Adrenal gland (tissue), 9 donors: ENCODE measurements at regions not wholly inside any gene's neighbourhood (a gene's known extent, or its start where the extent isn't known, plus 50 kb on each side); places are given as distances from the start of the nearest gene placed in this dataset.
A peak's percentile ranks its signal among the peaks of the same experiment; 100 is the strongest.

ENCODE experiments used
- DNase-seq, 7 donors: peaks; one replicate each; pipeline ENCODE4 v3.0.0-alpha.2; 2019 to 2020
- H3K27ac ChIP-seq, 5 donors: fragments of 200-600 bp; sonication (generic) in 4 of 5; 1 replicate in 3 of 5; 2 replicates in 2 of 5; pipeline versions ENCODE4 v1.5.1 to v1.8.0; 2016 to 2020; ENCODE audit warnings: mild to moderate bottlenecking in 1 of 5
- H3K27me3 ChIP-seq: fragments of 200-600 bp; 2 replicates; pipeline ENCODE4 v1.8.0; 2021
- H3K36me3 ChIP-seq, 2 donors: fragments of 200-600 bp; replicated peaks in 1 of 2; 1 replicate in 1 of 2; 2 replicates in 1 of 2; pipeline versions ENCODE4 v1.5.1 to v1.8.0; 2018 to 2022
- H3K4me1 ChIP-seq, 2 donors: fragments of 200-600 bp; replicated peaks in 1 of 2; 1 replicate in 1 of 2; 2 replicates in 1 of 2; pipeline versions ENCODE4 v1.5.1 to v1.8.0; 2018 to 2021
- H3K4me3 ChIP-seq, 4 donors: fragments of 200-600 bp; sonication (generic) in 3 of 4; one replicate each; pipeline ENCODE4 v1.5.1; 2016 to 2018
- H3K9me3 ChIP-seq, 3 donors: fragments of 200-600 bp; sonication (generic) in 1 of 3; replicated peaks in 1 of 3; 1 replicate in 2 of 3; 2 replicates in 1 of 3; pipeline versions ENCODE4 v1.5.1 to v1.8.0; 2016 to 2021
- CTCF ChIP-seq, 6 experiments: fragments of 450-650 bp in 4 of 6; fragments of 200-600 bp in 2 of 6; sonication (generic) in 1 of 6; IDR thresholded peaks; 1 replicate in 5 of 6; 2 replicates in 1 of 6; pipeline versions ENCODE4 v1.5.1 to v1.8.0; 2016 to 2021; ENCODE audit warnings: antibody characterized with exemption in 6 of 6, mild to moderate bottlenecking in 2 of 6, moderate library complexity in 1 of 6
- POLR2A ChIP-seq, 2 donors: fragments of 450-650 bp; IDR thresholded peaks; one replicate each; pipeline ENCODE4 v1.6.1; 2017; ENCODE audit warnings: antibody characterized with exemption in 2 of 2, mild to moderate bottlenecking in 2 of 2, moderate library complexity in 1 of 2
- WGBS, 4 donors: extraction: QIAGEN DNeasy Blood & Tissue Kit in 2 of 4; methylation state at CpG; one replicate each; pipeline versions ENCODE4 v1.1.5 to v1.1.7; 2013 to 2017; 5-methylcytosine and 5-hydroxymethylcytosine counted together
- intact Hi-C, 2 donors: fragments of 100-400 bp; cut with DNase I; formaldehyde crosslinking; loops; one replicate each; pipeline versions ENCODE4 v1.14.1 to v1.15.0; 2022 to 2023
- donor health status: healthy with polysubstance abuse.
- donor health status: Bipolar disorder and iron deficiency.
- donor health status: DM: yes; HTN: yes; CAD: no.
- donor health status: DM: no; HTN: no; CAD: no.
- donor health status: DM: no; HTN: no; CAD: no.

DNA sequence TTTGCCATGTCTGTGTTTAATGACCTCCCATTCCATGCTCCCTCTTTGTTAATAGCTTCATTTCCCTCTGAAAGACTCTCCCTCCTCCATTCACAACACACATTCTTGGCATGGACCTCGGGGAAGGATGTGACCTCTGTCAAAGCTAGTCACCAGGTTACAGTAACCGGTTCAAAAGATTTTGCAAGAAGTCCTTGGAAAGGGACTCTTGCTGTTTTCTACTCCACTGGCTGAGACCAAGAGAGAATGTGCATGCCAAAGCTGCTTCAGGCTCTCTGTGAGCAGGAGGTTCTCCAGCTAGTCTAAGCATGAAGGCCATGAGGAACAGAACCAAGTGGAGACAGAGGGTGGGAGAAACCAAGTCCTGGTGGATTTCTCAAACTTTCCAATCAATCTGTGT, 732.6 kb downstream of the CCSER2 start:
- TF ChIP-seq CTCF (IDR thresholded peaks at IDR 0.05): no peak
- no peak for TF ChIP-seq POLR2A (IDR thresholded peaks at IDR 0.05)
- peak in 4 of 7 donors; percentile 8 to 39 (median 25) for DNase-seq
- Histone ChIP-seq H3K36me3 (no peaks in the 10 kb centered on the region), H3K4me1 (no peaks in the 10 kb centered on the region), H3K27me3 (no peaks in the 10 kb centered on the region), H3K4me3 (no peak overlapping the region), H3K27ac (peak overlapping the region in 1 of 5 donors; percentile 25), H3K9me3 (no peaks in the 10 kb centered on the region)
- 25 to 46% (median 33%) methylated on average over 2 of the region's 2 CpGs for WGBS, 4 donors
- intact Hi-C loops: no loop called here

GRCh38 chr10:85061401-85061800, 733.0 kb downstream of the CCSER2 start:
- Histone ChIP-seq H3K27ac (peak overlapping the region in 1 of 5 donors; percentile 25), H3K27me3 (no peaks in the 10 kb centered on the region), H3K9me3 (no peaks in the 10 kb centered on the region), H3K36me3 (no peaks in the 10 kb centered on the region), H3K4me1 (no peaks in the 10 kb centered on the region), H3K4me3 (no peak overlapping the region)
- DNase-seq: peak in 2 of 7 donors; percentile 17 to 20
- intact Hi-C loops: no loop called here
- TF ChIP-seq CTCF (IDR thresholded peaks at IDR 0.05): no peak
- TF ChIP-seq POLR2A (IDR thresholded peaks at IDR 0.05): no peak
- WGBS, 4 donors: 64 to 77% (median 74%) methylated on average over 2 of the region's 2 CpGs

DNA sequence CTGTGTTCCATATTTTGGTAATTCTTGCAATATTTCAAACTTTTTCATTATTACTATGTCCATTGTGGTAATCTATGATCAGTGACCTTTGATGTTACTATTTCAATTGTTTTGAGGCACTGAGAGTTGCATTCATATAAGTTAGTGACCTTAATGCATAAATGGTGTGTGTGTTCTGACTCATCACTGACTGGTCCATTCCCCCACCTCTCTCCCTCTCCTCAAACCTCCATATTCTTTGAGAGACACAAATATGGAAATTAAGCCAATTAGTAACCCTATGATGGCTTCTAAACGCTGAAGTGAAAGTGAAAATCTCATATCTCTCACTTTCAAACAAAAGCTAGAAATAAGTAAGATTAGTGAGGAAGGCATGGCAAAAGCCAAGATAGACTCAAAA, 739.6 kb downstream of the CCSER2 start:
- intact Hi-C loops: no loop called here

DNA sequence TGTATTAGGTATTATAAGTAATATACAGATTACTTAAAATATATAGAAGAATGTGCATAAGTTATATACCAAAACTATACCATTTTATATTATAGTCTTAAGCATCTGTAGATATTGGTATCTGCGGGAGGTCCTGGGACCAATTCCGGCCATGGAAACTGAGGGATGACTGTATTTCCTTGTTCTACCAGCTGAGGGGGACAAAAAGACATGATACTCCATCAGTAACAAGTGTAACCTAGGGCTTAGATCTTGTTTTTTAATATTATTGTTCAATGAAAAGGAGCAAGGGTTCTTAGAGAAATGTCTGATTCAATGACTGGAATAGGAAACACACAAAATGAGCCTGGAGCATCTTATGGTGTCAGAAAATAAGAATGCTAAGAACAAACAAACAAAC, 752.5 kb downstream of the CCSER2 start:
- H3K27me3 ChIP-seq: no peaks in the 10 kb centered on the region
- no peaks in the 10 kb centered on the region for H3K9me3 ChIP-seq
- no peaks in the 10 kb centered on the region for H3K36me3 ChIP-seq
- intact Hi-C loops: no loop called here
- H3K27ac ChIP-seq: no peak overlapping the region
- H3K4me3 ChIP-seq: no peak overlapping the region
- no peak for DNase-seq
- TF ChIP-seq POLR2A (IDR thresholded peaks at IDR 0.05): no peak
- TF ChIP-seq CTCF (IDR thresholded peaks at IDR 0.05): no peak
- H3K4me1 ChIP-seq: no peaks in the 10 kb centered on the region
- 87 to 93% (median 91%) methylated on average over 2 of the region's 2 CpGs for WGBS, 4 donors

More for the DNA sequence above, 739.6 kb downstream of the CCSER2 start:
- H3K27ac ChIP-seq: no peak overlapping the region
- 76 to 83% (median 77%) methylated on average over 1 of the region's 1 CpG for WGBS, 4 donors
- no peak overlapping the region for H3K4me3 ChIP-seq
- no peak for DNase-seq
- no peaks in the 10 kb centered on the region for H3K9me3 ChIP-seq
- TF ChIP-seq POLR2A (IDR thresholded peaks at IDR 0.05) (no peak), CTCF (IDR thresholded peaks at IDR 0.05) (no peak)
- no peaks in the 10 kb centered on the region for H3K4me1 ChIP-seq
- H3K27me3 ChIP-seq: no peaks in the 10 kb centered on the region
- no peaks in the 10 kb centered on the region for H3K36me3 ChIP-seq
